Activated B cell treated with CpG ODN at 0.5 μM for 24 hours (primary cell): ENCODE measurements at regions not wholly inside any gene's neighbourhood (a gene's known extent, or its start where the extent isn't known, plus 50 kb on each side); places are given as distances from the start of the nearest gene placed in this dataset.

Source experiments
- ATAC-seq: fragments of 200-7000 bp; cut with Tn5 transposase; one replicate; pipeline ENCODE4 v1.10.0; 2021; ENCODE audit warnings: low read depth, mild to moderate bottlenecking, moderate library complexity
- CTCF ChIA-PET: fragments of 350-600 bp; sonication (Branson Sonifier 250); formaldehyde crosslinking; loops from one replicate; lab custom pipeline; 2021; ENCODE audit warnings: antibody characterized with exemption; lab: Charles Lee
- POLR2A ChIA-PET: fragments of 350-600 bp; sonication (Branson Sonifier 250); formaldehyde crosslinking; loops from one replicate; lab custom pipeline; 2021; ENCODE audit warnings: antibody characterized with exemption; lab: Charles Lee
- DNase-seq: peaks from one replicate; pipeline ENCODE4 v3.0.0; 2022
- H3K27ac Mint-ChIP-seq: one replicate; pipeline ENCODE4 v1.8.0; 2020; ENCODE audit warnings: mixed read lengths
- H3K27me3 Mint-ChIP-seq: one replicate; pipeline ENCODE4 v1.8.0; 2021; ENCODE audit warnings: mixed read lengths
- H3K36me3 Mint-ChIP-seq: one replicate; pipeline ENCODE4 v1.8.0; 2021; ENCODE audit warnings: low read depth, mixed read lengths
- H3K4me1 Mint-ChIP-seq: one replicate; pipeline ENCODE4 v1.8.0; 2021; ENCODE audit warnings: mixed read lengths
- H3K4me3 Mint-ChIP-seq: one replicate; pipeline ENCODE4 v1.8.0; 2020; ENCODE audit warnings: mild to moderate bottlenecking, mixed read lengths
- H3K9me3 Mint-ChIP-seq: one replicate; pipeline ENCODE4 v1.8.0; 2020; ENCODE audit warnings: mixed read lengths
- CTCF ChIP-seq: fragments of 200-600 bp; IDR thresholded peaks from one replicate; pipeline ENCODE4 v1.8.0; 2022; ENCODE audit warnings: antibody characterized with exemption, mild to moderate bottlenecking
- intact Hi-C: fragments of 100-400 bp; cut with micrococcal nuclease; formaldehyde crosslinking; loops from one replicate; pipeline ENCODE4 v1.15.1; 2024

GRCh38 chr7:113199136-113199535 lies 80.8 kb upstream of the SMIM30 start:
- H3K36me3 Mint-ChIP-seq = no peaks in the 10 kb centered on the region
- DNase-seq = no peak
- no peak overlapping the region for H3K27ac Mint-ChIP-seq
- POLR2A ChIA-PET = no interaction called here
- H3K9me3 Mint-ChIP-seq = no peaks in the 10 kb centered on the region
- H3K4me1 Mint-ChIP-seq = no peaks in the 10 kb centered on the region
- intact Hi-C loops = no loop called here
- ATAC-seq = no peak
- no peak for TF ChIP-seq CTCF
- CTCF ChIA-PET = no interaction called here
- H3K27me3 Mint-ChIP-seq = peaks cover 2% of the 10 kb centered on the region
- no peak overlapping the region for H3K4me3 Mint-ChIP-seq

GRCh38 chr7:113198226-113198625 lies 79.9 kb upstream of the SMIM30 start:
- Mint-ChIP-seq H3K4me3 (no peak overlapping the region), H3K4me1 (no peaks in the 10 kb centered on the region), H3K27me3 (no peaks in the 10 kb centered on the region), H3K36me3 (no peaks in the 10 kb centered on the region), H3K27ac (no peak overlapping the region), H3K9me3 (no peaks in the 10 kb centered on the region)
- DNase-seq = no peak
- ChIA-PET POLR2A (no interaction called here), CTCF (no interaction called here)
- no peak for TF ChIP-seq CTCF
- intact Hi-C loops = no loop called here
- ATAC-seq = no peak

- Mint-ChIP-seq H3K4me3 (no peak overlapping the region), H3K4me1 (no peaks in the 10 kb centered on the region), H3K36me3 (no peaks in the 10 kb centered on the region), H3K27me3 (no peaks in the 10 kb centered on the region), H3K9me3 (no peaks in the 10 kb centered on the region), H3K27ac (no peak overlapping the region)
- intact Hi-C loops = no loop called here
- ATAC-seq = no peak
- CTCF ChIA-PET = no interaction called here
- no peak for TF ChIP-seq CTCF
- POLR2A ChIA-PET = no interaction called here
- no peak for DNase-seq
Observed at GRCh38 chr7:113197274-113197673, 78.9 kb upstream of the SMIM30 start.

- ATAC-seq (no peak), DNase-seq (no peak)
- intact Hi-C loops = no loop called here
- Mint-ChIP-seq H3K27ac (no peak overlapping the region), H3K36me3 (no peaks in the 10 kb centered on the region), H3K4me3 (no peak overlapping the region), H3K4me1 (no peaks in the 10 kb centered on the region), H3K9me3 (no peaks in the 10 kb centered on the region), H3K27me3 (peaks cover 5% of the 10 kb centered on the region)
- no peak for TF ChIP-seq CTCF
- ChIA-PET POLR2A (no interaction called here), CTCF (interaction anchor here (0.6 kb wide), 1 partner anchor 1436 kb away, joined by 3 read pairs; no protein-coding TSS in a partner anchor)
Observed at GRCh38 chr7:113188396-113188795, 70.0 kb upstream of the SMIM30 start.

GRCh38 chr7:113179313-113179712 lies 61.0 kb upstream of the SMIM30 start:
- H3K36me3 Mint-ChIP-seq = no peaks in the 10 kb centered on the region
- H3K9me3 Mint-ChIP-seq = no peaks in the 10 kb centered on the region
- H3K4me1 Mint-ChIP-seq = no peaks in the 10 kb centered on the region
- ATAC-seq (no peak), DNase-seq (no peak)
- TF ChIP-seq CTCF = no peak
- POLR2A ChIA-PET = no interaction called here
- intact Hi-C loops = no loop called here
- peaks cover 10% of the 10 kb centered on the region for H3K27me3 Mint-ChIP-seq
- no peak overlapping the region for H3K4me3 Mint-ChIP-seq
- CTCF ChIA-PET = no interaction called here
- no peak overlapping the region for H3K27ac Mint-ChIP-seq
